NCI-H2227 (cell line): ENCODE measurements at regions not wholly inside any gene's neighbourhood (a gene's known extent, or its start where the extent isn't known, plus 50 kb on each side); places are given as distances from the start of the nearest gene placed in this dataset.

Experiments used
- DNase-seq: peaks from one replicate; lab custom pipeline; 2025; ENCODE audit not compliant: unreplicated experiment; lab: John Stamatoyannopoulos, UW

DNA sequence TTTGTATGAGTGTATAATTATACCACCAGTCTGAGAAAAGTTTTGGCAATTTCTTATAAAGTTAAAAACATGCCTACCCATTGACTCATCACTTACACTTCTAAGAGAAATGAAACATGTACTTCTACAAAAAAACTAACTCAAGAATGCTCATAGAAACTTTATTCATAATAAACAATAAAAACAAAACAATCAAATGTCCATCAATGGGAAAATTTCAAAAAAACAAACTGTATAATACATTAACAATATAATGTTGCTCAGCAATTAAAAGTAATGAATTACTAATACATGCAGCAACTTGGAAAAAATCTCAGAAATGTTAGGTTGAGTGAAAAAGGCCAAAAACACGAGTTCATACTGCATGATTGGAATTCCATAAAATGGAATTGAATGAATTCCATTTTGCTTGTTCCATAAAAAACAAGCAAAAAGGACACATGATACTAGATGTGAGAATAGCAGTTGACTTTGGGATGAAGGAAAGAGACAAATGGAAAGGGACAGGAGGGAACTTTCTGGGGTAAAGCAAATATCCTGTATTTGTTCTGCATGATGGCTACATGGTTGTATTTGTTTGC lies 726.6 kb downstream of the RFPL4B start:
- DNase-seq, result no peak

DNA sequence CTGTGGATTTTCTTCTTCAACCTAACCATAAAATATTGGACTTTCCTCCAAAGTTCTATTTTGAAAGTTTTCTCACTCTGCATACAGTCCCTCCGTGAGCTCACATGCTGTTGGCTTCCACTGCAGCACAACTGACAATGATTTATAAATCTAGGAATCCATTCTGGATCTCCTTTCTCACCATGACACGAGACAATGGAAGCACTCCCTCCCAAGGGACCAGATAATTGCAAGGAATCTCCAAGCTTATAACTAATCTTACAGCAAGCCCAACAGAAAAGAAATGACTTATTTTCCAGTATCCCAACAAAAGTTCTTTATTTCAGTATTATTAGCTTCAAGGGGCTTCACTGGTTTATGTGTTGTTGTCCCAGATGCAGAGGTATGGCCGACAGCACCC lies 729.0 kb downstream of the RFPL4B start:
- DNase-seq, result no peak

DNA sequence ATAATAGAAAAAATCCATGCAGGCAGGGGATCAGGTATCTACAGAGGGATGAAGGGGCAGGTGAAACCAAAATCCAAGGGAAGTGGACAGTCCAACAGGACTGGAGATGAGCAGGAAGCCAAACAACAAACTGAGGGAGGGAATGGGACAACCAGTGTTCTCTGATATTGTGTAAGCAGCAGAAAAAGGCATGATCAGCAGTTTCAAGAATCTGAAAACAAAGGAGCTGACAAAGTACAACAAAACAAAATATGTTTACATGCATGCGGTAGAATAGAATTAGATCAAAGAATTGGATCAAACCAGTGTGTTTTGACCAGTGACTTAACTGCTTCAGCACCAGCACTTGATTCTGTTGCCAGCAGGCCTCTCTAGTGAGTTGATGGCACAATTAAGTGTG lies 729.7 kb downstream of the RFPL4B start:
- no peak for DNase-seq

DNA sequence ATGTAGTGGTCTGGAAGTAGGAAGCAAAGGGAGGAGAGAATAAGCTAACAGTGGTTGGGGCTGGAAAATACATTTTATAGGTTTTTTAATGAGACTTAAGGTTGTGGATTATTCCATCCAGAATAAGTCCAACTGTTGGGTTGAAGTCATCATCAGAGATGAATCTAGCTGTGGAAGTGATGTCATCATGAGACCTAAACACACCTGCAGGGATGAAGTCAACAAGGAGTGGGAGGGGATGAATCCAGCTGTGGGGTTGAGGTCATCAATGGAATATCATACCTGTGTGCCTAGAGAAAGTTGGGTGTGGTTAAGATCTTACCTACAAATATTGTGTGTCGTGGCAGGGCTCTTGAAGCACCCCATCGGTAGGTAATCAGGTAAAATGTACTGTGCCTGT lies 730.7 kb downstream of the RFPL4B start:
- DNase-seq, result no peak

DNA sequence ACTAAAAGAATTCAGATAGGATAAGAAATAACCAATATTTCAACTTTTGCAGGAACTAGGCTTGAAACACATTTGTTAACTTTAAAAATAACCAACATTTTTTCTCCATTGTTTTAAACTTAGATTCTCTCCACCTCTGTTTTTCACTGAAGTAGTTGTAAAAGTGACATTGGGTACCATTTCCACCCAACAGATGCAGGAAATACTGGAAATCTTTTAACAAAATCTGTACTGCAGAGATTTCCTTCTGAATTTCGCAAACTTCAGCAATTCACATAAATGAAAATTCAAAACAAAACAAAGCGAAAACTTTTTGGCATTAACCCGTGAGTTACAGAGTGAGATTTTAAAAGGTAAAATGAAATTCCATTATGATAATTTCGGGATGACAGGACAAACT lies 731.7 kb downstream of the RFPL4B start:
- no peak for DNase-seq

DNA sequence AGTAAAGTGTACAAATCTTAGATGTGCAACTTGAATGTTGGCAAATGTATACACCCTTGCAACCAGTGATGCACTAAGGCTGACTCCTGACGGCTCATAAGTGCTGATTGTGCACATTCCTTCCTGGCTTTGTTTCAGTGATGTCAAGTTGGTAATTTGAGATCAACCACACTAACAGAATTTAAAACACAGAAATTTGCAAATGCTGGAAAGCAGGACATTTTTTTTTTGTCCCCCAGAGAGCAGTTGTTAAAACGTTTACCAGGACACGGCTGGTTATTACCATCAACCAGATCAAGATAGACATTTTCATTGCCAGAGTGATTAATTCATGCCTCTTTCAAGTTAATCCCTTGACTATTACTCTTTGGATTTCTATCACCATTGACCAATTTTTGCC lies 735.6 kb downstream of the RFPL4B start:
- no peak for DNase-seq

DNA sequence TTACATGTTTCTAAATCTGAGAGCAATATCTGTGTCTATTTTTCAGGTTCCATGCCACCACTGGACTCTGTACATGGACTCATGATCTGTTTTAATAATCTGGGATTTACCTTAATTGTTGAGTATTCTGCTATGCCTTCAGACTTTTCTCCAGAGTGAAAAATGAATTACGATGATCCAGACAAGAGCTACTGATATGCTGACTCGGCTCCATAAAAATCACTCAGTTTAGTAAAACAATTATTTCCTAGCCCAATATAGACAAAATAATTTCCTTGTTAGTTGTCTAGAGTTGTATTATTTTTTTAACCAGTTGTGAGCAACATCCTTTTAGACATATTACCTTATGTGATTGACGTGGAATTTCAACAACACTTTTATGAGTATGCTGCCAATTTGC lies 736.8 kb downstream of the RFPL4B start:
- DNase-seq, result no peak

DNA sequence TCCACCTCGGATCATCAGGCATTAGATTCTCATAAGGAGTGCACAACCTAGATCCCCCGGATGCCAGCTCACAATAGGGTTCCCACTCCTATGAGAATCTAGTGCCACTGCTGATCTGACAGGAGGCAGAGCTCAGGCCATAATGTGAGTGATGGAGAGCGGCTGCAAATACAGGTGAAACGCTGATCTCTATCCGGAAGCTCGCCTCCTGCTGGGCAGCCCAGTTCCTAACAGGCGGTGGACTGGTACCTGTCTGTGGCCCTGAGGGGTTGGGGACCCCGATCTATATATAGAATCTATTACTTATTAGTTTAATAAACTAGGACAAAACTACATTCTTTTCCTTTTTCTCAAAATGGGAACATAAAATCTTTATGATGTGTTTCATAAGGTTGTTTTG lies 741.9 kb downstream of the RFPL4B start:
- no peak for DNase-seq

DNA sequence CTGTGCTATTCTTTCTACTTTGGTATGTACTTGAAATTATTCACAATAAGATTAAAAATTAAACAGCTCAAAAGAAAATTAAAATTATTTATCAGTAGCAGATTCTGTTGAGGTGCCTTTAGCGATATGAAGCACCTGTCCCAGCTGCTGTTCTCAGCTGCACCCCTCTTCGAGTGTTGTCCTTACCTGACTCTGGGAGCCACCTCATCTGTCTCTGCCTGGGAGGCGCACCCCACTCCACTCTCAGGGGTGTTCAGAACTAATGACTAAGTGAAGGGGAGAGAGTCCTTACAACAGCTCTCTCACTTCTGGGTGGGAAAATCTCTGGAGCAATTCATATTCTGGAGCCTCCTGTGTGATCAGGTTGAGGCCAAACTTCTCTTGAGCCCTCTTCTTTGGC lies 745.7 kb downstream of the RFPL4B start:
- no peak for DNase-seq

DNA sequence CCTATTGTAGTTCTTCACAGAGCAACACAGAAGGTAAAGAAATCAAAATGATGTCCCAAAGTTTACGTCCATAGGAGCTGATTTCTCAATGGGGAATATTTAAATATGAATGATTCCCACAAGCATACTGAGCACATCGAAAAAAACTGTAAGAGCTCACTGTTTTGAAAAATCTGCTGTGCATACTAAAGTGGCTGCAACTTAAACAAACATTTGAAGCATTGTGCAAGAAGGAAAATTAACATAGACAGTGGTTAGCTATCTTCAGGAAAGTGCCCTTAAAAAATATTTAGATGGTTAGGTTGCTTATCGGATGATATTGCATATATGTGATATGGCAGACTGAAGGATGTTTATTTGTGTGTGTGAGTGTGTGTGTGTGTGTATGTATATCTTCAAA lies 747.6 kb downstream of the RFPL4B start:
- DNase-seq, result no peak

DNA sequence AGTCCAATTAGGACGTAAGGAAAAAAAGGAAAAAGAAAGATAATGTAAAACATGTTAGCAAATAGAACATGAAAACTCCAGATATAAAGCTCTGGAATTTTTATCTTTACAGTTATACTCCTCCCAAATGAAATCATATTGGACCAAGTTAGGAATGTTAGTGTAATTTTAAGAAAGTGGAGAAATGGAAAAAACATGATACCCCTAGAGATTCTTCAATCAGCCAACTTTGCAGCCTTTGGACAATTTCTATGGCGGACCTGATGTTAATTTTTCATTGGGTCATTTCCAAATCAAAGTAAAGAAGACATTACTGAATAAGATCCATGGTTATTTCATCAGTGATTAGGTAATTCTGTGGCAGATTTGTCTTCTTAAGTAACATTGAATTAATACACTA lies 748.7 kb downstream of the RFPL4B start:
- no peak for DNase-seq

DNA sequence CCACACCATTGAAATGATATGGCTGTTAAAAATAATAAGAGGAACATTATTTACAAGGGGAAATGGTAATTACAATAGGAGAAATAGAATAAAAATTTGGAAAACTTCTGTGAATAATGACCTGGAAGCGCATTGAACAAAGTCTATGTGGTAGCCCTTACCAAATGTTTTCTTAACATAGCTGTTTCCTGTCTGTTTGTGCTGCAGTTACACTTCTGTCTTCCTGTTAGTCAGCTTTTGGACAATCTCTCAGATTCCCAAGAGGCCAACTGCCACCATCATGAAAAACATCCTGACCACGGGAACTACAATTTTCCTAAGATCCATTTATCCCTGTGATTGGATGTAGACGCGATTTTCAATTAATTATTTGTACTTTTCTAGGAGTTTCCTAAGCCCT lies 754.4 kb upstream of the MARCKS start:
- DNase-seq, result no peak

DNA sequence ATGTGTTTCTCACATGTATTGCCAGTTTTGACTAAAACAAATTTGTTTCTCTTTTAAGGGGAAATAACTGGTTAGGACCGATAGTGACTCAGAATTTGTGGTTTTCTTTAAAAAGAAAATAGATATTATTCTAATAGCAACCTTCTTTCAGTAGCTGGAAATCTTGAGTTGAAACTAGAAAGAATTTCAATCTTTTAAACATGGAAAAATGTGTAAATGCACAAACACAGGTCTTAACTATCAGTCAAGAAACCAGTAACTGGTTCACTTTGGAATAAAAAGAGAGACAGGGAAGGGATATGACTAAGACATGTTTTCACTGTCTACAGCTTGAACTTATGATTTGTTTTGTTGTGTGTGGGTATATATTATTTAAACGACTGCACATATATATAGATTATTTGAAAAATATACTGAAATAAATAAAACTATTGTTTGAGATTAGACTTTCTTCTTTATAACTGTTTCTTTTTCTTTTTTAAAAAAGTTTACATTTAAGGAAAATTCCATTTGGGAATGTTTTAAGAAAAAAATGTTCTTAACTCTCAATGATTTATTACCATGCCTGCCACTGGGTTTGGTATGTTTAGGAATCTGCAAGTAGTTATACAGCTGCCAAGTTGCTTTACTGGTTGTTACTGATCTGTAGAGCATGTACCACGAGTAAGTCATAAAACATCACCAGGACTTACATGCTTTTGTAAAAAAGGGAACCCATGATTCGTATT lies 753.3 kb upstream of the MARCKS start:
- DNase-seq, result no peak

DNA sequence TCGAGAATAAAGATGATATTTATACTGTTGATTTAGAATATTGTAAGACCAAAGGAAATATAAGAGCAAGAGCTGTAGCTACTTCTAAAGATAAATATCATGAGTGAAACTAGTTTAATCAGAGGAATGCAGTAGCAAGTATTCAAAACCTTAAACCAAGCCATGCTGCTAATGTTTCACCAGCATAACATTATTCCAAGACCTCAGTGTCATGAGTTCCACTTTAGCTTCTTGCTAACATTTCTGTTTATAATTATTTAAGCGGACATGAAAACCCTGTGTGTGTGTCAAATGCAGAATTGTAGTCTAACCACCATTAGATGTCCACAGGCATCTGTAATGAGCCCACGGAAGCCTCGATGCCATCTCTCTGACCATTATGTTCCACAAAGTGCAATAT lies 752.6 kb upstream of the MARCKS start:
- DNase-seq, result no peak

DNA sequence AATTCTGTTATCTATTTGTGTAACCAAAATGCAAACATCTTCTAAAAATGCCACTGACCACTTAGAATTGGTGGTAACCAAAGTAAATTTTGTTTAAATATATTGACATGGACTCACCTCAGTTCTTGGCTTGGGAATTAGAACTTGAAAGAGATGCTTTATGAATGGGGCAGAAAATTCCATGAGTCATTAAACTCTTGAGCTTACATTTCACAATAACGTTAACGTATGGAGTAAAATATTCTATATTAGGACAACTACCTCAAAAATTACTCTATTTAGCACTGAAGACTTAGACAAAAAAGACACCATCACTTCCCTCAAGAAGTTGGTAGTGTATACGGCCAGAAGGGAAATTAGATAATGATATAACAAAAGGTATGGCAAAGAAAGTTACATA lies 752.2 kb upstream of the MARCKS start:
- DNase-seq, result no peak

DNA sequence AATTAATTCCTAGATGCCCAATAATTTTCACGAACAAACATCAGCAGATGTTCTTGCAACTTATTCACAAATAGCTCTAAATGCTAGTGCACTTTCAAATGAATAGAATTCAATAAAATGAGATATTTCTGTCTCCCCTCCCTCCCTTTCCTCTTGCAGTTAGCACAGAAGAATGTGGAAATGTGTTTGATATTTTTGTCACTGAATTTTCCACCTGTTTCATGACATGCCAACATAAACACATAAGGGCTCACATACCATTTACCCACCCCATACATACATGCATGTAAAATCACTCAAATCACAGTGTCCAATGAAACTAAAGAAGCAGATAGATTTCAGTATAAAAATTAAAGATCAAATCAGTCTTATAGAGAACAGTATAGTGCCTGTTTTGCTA lies 746.9 kb upstream of the MARCKS start:
- no peak for DNase-seq

DNA sequence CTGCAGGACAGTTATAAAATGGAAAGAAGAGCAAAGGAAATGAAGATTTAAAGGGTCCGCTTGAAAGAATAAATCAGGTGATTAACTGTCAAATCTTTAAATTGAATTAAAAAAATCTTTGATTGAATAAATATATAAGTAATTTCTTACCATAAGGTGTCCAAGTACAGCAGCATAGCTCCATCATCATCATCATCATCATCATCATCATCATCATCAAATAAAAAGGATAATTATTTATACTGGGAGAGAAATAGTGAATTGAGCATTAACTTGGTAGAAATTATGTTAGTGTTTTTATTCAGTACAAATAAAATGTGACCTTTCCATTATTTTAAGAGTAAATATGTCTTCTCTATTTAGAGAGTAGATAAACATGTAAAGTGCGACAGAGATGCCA lies 745.6 kb upstream of the MARCKS start:
- no peak for DNase-seq

DNA sequence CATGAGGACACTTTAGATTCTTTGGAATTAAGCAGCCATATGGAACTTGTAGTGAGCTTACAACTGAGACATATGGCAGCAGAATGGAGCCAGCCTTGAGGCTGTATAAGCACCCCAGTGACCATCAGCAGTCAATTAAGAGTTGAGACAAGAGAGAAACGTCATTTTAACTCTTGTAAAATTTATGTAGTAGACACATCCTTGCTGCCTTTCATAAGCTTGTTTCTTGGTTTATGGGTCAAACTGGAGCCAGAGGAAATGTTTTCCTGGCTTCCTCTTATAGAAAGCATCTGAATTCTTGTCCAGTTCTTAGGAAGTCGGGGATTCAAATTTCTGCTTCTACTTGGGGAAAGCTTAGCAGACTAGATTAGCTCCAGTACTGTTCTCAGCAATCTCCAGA lies 745.1 kb upstream of the MARCKS start:
- no peak for DNase-seq

DNA sequence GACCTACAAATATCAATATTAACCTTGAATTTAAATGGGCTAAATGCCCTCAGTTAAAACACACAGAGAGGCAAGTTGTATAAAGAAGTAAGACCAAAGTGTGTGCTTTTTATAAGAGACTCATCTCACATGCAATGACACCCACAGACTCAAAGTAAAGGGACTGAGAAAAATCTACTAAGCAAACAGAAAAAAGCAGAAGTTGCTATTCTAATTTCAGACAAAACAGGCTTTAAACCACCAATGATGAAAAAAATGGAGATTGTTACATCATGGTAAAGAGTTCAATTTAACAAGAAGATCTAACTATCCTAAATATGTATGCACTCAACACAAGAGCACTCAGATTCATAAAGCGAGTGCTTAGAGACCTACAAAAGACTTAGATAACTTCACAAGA lies 741.9 kb upstream of the MARCKS start:
- DNase-seq, result no peak

DNA sequence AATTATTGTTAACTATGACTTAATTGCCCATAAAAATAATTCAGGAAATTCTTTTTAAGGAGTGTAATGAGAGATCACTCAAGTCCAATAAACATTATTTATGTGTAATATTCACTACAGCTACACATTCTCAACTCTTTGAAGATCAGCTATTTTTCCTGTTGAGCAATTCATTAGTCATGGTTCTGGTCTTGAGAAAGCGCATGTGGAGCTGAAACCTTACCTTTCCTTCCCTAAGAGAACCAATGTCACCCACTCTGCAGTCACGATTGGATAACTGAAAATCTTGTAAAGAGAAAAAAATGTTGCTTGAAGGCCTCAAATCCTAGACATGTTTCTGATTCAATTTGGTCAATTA lies 736.9 kb upstream of the MARCKS start:
- no peak for DNase-seq

DNA sequence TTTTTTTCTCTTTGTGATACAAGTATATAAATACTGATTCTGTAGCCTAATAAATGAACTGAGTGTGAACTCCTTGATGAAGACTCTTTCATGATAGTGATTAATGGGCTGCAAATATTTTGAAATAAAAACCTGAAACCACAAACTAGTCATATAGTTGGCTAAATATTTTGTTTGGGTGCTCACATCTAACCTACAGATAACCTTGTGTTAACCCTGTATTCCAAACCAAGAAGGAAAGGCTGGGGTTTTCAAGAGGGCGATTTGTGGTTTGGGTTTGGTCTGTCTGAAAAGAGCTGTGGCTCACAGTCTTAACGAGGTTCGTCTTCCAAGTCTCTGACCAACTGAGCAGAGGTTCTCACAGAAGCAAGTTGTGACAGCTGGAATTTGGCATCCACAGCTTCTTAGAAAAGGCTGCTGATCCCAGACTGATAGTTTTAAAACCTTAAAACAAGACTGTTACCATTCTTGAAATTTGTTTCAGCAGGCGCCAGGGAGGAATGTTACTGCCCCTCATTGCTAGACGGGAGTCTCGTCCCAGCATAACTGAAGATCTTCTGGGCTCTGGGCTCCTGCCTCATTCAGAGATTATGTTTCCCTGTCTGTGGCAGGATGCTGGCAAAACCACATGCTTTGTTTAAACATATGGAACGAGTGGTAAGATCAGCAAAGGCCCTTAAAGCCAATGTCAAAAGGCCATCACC lies 736.4 kb upstream of the MARCKS start:
- DNase-seq, result no peak

DNA sequence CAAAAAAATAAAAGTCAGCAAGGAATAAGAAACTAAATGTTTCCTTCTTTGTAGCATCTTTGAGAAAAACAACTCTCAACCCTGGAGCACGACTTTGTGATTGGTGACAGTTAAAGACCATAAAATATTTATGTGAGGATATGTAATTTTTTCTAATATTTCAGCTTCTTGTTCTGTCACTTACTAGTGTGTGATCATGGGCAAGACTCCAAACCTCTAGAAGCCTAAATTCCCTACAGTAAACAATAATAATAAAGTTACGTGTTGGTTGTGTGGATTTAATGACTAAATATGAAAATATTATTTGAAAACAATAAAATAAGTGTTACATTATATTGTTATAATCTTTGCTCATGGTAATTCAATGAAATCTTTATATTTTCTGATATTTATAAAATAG lies 735.6 kb upstream of the MARCKS start:
- DNase-seq, result no peak

DNA sequence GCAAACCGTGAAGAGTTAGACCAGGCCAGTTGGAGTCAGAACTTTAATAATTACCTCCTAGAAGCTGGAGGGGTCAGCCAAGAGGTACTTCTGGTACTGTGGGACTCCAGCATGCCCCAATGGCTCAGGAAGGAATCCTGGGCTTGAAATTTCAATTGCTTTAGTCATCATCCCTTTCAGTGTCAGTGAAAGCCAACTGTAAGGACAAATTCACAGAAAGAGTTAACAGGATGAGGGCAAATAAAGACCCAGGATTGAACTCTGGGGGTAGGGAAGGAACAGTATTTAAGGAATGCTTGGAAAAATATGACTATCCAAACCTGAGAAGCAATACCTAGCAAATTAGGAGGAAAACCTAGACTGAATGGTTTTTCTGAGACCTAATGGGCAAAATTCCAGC lies 735.1 kb upstream of the MARCKS start:
- no peak for DNase-seq
